ENCODE measurements at regions not wholly inside any gene's neighbourhood (a gene's known extent, or its start where the extent isn't known, plus 50 kb on each side); places are given as distances from the start of the nearest gene placed in this dataset.

- no peaks in the 10 kb centered on the region for H3K9me3 Mint-ChIP-seq
- DNase-seq (ENCODE audit: extremely low spot score, unreplicated experiment): no peak
- no peak for TF ChIP-seq CTCF (conservative IDR thresholded peaks at IDR 0.05)
- no peaks in the 10 kb centered on the region for H3K36me3 Mint-ChIP-seq
- no peak overlapping the region for H3K27ac Mint-ChIP-seq
- H3K4me1 Mint-ChIP-seq (ENCODE audit: unreplicated experiment): peaks cover 20% of the 10 kb centered on the region
- H3K27me3 Mint-ChIP-seq: peaks cover 20% of the 10 kb centered on the region
- no peak overlapping the region for H3K4me3 Mint-ChIP-seq
Observed at GRCh38 chr9:13567833-13568232, 288.3 kb upstream of the MPDZ start.

- no peak overlapping the region for H3K4me3 Mint-ChIP-seq
- H3K27me3 Mint-ChIP-seq: no peaks in the 10 kb centered on the region
- no peak for TF ChIP-seq CTCF (conservative IDR thresholded peaks at IDR 0.05)
- peaks cover 2% of the 10 kb centered on the region for H3K9me3 Mint-ChIP-seq
- H3K27ac Mint-ChIP-seq: no peak overlapping the region
- peaks cover 11% of the 10 kb centered on the region for H3K4me1 Mint-ChIP-seq (ENCODE audit: unreplicated experiment)
- H3K36me3 Mint-ChIP-seq: no peaks in the 10 kb centered on the region
- no peak for DNase-seq (ENCODE audit: extremely low spot score, unreplicated experiment)
Observed at GRCh38 chr9:13557746-13558145, 278.3 kb upstream of the MPDZ start.

GRCh38 chr9:13556656-13557055, 277.2 kb upstream of the MPDZ start:
- no peak overlapping the region for H3K27ac Mint-ChIP-seq
- no peak for TF ChIP-seq CTCF (conservative IDR thresholded peaks at IDR 0.05)

GRCh38 chr9:13555989-13556500, 276.6 kb upstream of the MPDZ start:
- Mint-ChIP-seq H3K4me3 (no peak overlapping the region), H3K4me1 (ENCODE audit: unreplicated experiment) (peaks cover 11% of the 10 kb centered on the region), H3K27me3 (no peaks in the 10 kb centered on the region), H3K9me3 (peaks cover 10% of the 10 kb centered on the region), H3K36me3 (no peaks in the 10 kb centered on the region), H3K27ac (no peak overlapping the region)
- no peak for TF ChIP-seq CTCF (conservative IDR thresholded peaks at IDR 0.05)
- no peak for DNase-seq (ENCODE audit: extremely low spot score, unreplicated experiment)

More at GRCh38 chr9:13556656-13557055, 277.2 kb upstream of the MPDZ start:
- DNase-seq (ENCODE audit: extremely low spot score, unreplicated experiment): no peak
- no peaks in the 10 kb centered on the region for H3K36me3 Mint-ChIP-seq
- no peak overlapping the region for H3K4me3 Mint-ChIP-seq
- peaks cover 5% of the 10 kb centered on the region for H3K9me3 Mint-ChIP-seq
- no peaks in the 10 kb centered on the region for H3K27me3 Mint-ChIP-seq
- H3K4me1 Mint-ChIP-seq (ENCODE audit: unreplicated experiment): peaks cover 11% of the 10 kb centered on the region

GRCh38 chr9:13555516-13555915, 276.0 kb upstream of the MPDZ start:
- Mint-ChIP-seq H3K4me1 (ENCODE audit: unreplicated experiment) (peaks cover 11% of the 10 kb centered on the region), H3K27me3 (no peaks in the 10 kb centered on the region), H3K36me3 (no peaks in the 10 kb centered on the region), H3K4me3 (no peak overlapping the region), H3K9me3 (peaks cover 12% of the 10 kb centered on the region), H3K27ac (no peak overlapping the region)
- TF ChIP-seq CTCF (conservative IDR thresholded peaks at IDR 0.05): no peak
- DNase-seq (ENCODE audit: extremely low spot score, unreplicated experiment): no peak

- peaks cover 13% of the 10 kb centered on the region for H3K9me3 Mint-ChIP-seq
- H3K36me3 Mint-ChIP-seq: no peaks in the 10 kb centered on the region
- peaks cover 11% of the 10 kb centered on the region for H3K4me1 Mint-ChIP-seq (ENCODE audit: unreplicated experiment)
- no peaks in the 10 kb centered on the region for H3K27me3 Mint-ChIP-seq
- no peak overlapping the region for H3K4me3 Mint-ChIP-seq
- no peak for DNase-seq (ENCODE audit: extremely low spot score, unreplicated experiment)
- TF ChIP-seq CTCF (conservative IDR thresholded peaks at IDR 0.05): no peak
- H3K27ac Mint-ChIP-seq: no peak overlapping the region
Observed at GRCh38 chr9:13554626-13555025, 275.1 kb upstream of the MPDZ start.
